ENCODE measurements at regions not wholly inside any gene's neighbourhood (a gene's known extent, or its start where the extent isn't known, plus 50 kb on each side); places are given as distances from the start of the nearest gene placed in this dataset.
"Not testable (repeated sequence)": the region's sequence is repeated elsewhere in the genome, so short reads cannot be mapped to it uniquely, and the experiment has no call there.

DNA sequence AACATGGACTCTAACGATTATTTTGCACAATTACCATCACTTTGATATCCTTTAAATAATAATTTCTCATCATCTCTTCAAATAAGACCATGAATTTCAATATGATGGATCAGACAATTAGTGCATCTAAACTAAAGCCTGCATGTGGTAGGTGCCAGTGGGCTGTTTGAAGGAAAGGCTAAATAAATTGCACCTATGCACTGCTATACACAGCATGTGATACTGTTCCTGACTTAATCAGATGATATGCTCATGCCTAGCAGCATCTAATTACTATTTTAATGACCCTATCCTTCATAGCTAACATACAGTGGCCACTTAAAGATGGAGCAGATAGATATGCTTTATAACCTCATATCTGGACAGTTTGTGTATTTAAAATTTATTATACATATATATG lies 731.6 kb upstream of the MANEA start:
- H3K4me3 ChIP-seq (replicated peaks; ENCODE audit: low read depth, low read length): no peak overlapping the region
- TF ChIP-seq, protein P1, sequence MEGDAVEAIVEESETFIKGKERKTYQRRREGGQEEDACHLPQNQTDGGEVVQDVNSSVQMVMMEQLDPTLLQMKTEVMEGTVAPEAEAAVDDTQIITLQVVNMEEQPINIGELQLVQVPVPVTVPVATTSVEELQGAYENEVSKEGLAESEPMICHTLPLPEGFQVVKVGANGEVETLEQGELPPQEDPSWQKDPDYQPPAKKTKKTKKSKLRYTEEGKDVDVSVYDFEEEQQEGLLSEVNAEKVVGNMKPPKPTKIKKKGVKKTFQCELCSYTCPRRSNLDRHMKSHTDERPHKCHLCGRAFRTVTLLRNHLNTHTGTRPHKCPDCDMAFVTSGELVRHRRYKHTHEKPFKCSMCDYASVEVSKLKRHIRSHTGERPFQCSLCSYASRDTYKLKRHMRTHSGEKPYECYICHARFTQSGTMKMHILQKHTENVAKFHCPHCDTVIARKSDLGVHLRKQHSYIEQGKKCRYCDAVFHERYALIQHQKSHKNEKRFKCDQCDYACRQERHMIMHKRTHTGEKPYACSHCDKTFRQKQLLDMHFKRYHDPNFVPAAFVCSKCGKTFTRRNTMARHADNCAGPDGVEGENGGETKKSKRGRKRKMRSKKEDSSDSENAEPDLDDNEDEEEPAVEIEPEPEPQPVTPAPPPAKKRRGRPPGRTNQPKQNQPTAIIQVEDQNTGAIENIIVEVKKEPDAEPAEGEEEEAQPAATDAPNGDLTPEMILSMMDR (IDR thresholded peaks at IDR 0.05; ENCODE audit: low read depth, low read length, missing control alignments): no peak
- no peak for DNase-seq (ENCODE audit: extremely low read depth, low read depth)

DNA sequence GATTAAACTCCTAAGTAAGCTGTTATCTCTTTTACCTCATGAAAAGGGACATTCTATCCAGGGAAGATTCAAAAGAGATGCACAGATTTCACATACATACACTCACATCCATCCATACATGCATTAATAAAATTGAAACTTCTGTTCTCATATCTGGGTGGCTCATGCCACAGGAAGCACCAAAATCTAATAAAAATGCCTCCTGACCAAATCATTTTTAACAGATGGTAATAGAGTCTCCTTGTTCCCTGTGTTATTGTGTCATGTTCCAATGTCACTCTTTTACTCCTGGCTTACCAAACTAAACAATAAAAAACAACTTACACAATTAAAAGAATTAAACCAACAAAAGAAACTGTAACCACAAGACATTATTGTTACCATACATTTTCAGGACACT lies 742.1 kb upstream of the MANEA start:
- TF ChIP-seq, protein P1 (IDR thresholded peaks at IDR 0.05; ENCODE audit: low read depth, low read length, missing control alignments): no peak
- H3K4me3 ChIP-seq (replicated peaks; ENCODE audit: low read depth, low read length): no peak overlapping the region
- DNase-seq (ENCODE audit: extremely low read depth, low read depth): no peak

DNA sequence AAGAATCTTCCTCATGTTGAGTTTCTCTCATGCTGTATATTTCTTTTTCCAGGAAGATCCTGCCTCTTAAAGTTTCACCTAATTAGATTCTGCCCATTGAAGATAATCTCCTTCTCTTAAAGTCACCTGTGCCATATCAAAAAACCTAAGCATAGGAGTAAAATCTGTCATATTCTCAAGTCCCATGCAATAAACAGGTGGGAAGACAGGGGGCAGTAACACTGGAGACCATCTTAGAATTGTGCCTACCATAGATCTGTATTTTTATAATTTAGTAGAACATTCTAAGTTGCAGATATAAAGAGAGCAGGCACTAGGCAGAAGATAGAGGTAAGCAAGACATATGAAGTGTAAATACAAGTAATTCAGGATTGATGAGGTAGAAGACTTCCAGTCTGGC lies 763.5 kb upstream of the MANEA start:
- H3K4me3 ChIP-seq (replicated peaks; ENCODE audit: low read depth, low read length): no peak overlapping the region
- TF ChIP-seq, protein P1 (IDR thresholded peaks at IDR 0.05; ENCODE audit: low read depth, low read length, missing control alignments): no peak
- no peak for DNase-seq (ENCODE audit: extremely low read depth, low read depth)

DNA sequence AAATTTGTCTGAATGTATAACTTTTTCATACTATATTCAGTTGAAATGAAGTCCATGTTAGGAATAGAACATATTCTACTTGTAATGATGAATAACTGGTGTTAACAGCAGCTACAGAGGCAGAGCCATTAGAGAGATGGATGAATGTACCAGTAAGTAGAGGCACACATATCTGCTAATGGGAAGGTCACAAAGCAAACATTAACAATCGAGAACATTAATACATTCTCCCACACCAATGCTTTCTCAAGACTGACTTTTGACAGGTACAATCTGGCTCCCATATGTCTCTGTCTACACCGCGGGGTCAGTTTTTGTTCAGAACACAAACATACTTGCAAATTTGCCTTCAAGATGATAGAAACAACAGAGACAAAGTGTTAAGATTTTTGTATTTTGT lies 776.0 kb upstream of the MANEA start:
- H3K4me3 ChIP-seq (replicated peaks; ENCODE audit: low read depth, low read length): no peak overlapping the region
- TF ChIP-seq, protein P1 (IDR thresholded peaks at IDR 0.05; ENCODE audit: low read depth, low read length, missing control alignments): no peak
- no peak for DNase-seq (ENCODE audit: extremely low read depth, low read depth)

DNA sequence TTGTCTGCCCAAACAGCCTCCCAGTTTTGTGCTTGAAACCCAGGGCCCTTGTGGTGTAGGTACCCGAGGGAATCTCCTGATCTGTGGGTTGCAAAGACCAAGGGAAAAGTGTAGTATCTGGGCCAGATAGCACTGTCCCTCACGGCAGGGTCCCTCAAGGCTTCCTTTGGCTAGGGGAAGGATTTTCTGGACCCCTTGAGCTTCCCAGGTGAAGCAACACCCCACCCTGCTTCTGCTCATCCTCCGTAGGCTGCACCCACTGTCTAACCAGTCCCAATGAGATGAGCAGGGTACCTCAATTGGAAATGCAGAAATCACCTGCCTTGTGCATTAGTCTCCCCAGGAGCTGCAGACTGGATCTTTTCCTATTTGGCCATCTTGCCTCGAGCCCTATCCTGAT lies 791.8 kb upstream of the MANEA start:
- TF ChIP-seq, protein P1 (IDR thresholded peaks at IDR 0.05; ENCODE audit: low read depth, low read length, missing control alignments): no peak
- no peak overlapping the region for H3K4me3 ChIP-seq (replicated peaks; ENCODE audit: low read depth, low read length)

DNA sequence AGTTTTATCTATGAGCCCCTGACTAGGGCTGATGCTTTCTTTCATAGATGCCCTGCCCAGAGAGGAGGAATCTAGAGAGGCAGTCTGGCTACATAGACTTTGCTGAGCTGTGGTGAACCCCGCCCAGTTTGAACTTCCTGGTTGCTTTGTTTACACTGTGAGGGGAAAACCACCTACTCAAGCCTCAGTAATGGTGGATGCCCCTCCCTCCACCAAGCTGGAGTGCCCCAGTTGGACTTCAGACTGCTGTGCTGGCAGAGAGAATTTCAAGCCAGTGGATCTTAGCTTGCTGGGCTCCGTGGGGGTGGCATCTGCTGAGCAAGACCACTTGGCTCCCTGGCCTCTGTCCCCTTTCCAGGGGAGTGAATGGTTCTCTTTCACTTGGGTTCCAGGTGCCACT lies 792.3 kb upstream of the MANEA start:
- not testable (repeated sequence) for DNase-seq (ENCODE audit: extremely low read depth, low read depth); H3K4me3 ChIP-seq (replicated peaks; ENCODE audit: low read depth, low read length)

More for the DNA sequence above, 791.8 kb upstream of the MANEA start:
- no peak for DNase-seq (ENCODE audit: extremely low read depth, low read depth)

DNA sequence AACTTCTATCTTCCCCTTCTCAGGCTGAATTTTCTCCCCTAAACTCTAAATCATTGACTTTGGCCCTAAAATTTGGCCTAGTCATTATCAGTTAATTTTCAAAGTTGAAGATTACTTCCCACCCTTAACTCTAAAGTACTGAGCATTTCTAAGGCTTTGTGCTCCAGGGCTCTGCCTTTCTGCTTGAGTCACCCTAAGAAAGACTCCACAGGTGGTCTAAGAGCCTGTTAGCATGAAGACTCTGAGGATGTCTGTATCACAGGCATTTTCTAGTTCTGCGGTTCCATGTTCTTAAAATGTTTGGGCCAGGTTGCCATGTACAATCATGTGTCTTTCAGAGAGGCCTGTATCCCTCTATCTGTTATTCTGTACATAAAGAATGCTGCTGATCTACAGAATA lies 808.1 kb upstream of the MANEA start:
- TF ChIP-seq, protein P1 (IDR thresholded peaks at IDR 0.05; ENCODE audit: low read depth, low read length, missing control alignments): no peak
- no peak overlapping the region for H3K4me3 ChIP-seq (replicated peaks; ENCODE audit: low read depth, low read length)
- no peak for DNase-seq (ENCODE audit: extremely low read depth, low read depth)
